ENCODE measurements at regions not wholly inside any gene's neighbourhood (a gene's known extent, or its start where the extent isn't known, plus 50 kb on each side); places are given as distances from the start of the nearest gene placed in this dataset.
"Not testable (repeated sequence)": the region's sequence is repeated elsewhere in the genome, so short reads cannot be mapped to it uniquely, and the experiment has no call there.

GRCh38 chr9:25830381-25830780 is 152.1 kb upstream of the TUSC1 start:
- no peak for DNase-seq

DNA sequence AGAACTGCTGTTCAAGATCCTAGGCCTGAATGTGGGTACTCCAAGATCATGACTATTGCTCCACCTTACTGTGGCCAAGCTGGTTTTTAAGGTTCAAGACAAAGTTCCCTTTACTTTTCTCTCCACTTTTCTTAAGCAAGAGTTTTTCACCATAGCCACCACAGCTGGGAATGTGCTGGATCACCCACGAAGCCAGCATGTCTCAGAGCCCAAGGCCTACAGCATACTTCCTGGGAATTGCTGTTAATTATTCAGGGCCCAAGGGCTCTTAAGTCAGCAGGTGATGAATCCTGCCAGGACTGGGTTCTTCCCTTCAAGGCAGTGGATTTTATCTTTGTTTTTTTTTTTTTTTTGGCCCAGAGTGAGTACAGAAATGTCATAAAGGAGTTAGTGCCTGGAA is 149.4 kb upstream of the TUSC1 start:
- no peak for DNase-seq

GRCh38 chr9:25816439-25816838 is 138.2 kb upstream of the TUSC1 start:
- DNase-seq, result no peak

DNA sequence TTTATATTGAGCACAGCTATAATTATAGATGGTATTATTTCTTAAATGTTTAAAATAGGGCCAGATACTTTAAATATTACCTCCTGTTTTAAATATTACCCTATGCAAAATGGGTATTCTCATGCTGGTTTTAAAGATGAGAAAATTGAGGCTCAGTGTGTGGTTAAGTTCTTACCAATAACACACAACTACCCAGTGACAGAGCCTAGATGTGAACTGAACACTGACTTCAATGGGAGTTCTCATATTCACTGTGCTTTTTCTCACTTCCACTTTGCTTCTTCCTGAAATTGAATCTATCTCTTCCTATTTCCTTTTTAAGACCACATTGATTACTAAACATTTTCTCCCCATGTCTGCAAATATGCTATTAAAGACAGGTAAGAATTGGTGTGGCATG is 135.8 kb upstream of the TUSC1 start:
- DNase-seq, result no peak

GRCh38 chr9:25813478-25813877 is 135.2 kb upstream of the TUSC1 start:
- DNase-seq, result no peak

DNA sequence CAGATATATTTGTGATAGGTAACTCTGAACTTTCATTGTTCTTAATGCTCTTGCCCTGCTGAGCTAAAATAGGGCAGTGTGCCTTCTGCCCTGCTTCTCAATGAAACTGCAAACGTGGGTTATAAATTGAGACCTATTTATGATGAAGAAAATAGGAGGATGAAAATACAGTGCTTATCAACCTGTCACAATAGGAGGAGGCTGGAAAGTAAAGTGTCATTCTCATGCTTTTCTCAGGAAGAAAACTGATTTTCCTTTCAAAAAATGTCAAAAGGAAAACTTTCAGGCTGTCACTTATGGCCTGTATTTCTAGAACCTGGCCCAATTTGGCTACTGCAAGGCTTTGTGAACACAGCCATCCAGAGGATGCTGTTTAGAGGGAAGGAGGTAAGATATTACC is 130.3 kb upstream of the TUSC1 start:
- DNase-seq, result no peak

DNA sequence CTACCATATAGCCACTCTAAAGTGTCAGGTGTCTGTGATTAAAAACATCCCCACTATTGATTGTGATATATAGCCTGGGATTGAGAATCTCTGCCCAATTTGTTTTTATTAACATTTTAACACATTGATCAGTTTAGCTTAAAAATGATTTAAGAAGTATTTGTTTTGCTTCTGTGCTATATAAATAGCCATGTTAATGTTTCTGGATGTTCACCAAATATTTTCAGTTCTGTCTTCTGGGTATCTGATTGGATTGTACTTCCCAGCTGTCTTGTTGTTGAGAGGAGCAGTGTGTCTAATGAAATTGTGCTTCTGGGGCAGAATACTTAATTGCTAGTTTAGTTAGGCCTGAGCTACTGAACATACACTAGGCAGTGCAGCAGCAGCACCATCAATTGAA is 126.6 kb upstream of the TUSC1 start:
- no peak for DNase-seq

GRCh38 chr9:25801989-25802388 is 123.7 kb upstream of the TUSC1 start:
- DNase-seq, result not testable (repeated sequence)

DNA sequence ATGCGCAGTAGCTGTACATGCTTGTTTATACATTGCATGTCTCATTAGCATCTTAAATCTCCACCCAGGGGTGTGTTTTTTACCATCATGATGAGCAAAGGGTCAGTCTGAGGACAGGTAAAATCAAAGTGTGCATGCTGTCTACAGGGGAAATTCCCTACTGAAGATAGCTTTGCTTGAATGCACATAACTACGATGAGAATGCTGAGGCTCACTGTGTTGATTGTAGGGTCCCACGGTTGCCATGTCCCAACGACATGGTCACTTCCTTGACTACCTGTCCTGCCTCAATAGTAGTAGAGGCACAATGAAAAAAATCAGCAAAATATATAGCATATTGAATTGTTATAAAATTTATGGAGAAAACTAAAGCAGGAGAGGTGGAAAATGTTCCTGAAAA is 95.6 kb upstream of the TUSC1 start:
- no peak for DNase-seq

DNA sequence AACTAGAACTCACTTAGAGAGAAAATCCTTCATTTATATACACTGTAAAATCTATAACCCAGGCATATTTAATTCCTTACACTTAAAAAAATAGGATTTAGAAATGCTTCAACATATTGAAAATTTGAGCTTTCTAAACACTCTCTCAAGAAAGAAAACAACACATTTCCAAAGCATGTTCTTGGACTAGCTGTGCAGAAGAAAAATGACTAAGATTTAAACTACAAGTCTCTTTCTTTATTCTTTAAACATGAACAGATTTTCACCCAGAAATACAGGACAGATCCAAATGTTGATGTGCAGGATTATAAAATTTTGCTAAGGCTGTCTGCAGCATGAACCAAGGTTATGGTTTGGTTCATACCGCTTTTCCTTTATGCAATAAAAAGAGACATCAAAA is 77.7 kb upstream of the TUSC1 start:
- DNase-seq, result no peak

DNA sequence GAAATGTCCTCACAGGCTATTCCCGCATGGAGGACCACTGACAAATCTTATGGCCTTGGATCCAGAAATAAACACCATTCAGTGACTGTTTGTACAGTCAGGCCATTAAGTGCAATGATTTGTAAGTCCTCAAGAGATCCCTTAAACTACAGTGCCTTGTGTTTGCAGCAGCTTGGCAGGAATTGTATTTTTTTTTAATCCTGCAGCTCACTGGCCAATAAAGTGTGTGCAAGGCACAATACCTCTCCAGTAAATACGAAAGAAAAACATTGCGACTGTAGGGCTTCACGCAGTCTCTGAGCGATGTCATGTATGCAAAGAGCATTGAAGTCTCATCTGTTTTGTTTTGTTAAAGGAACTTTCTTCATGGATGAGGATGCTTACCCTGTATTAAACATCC is 74.2 kb upstream of the TUSC1 start:
- DNase-seq, result no peak

- DNase-seq, result no peak
These were observed 64.0 kb upstream of the TUSC1 start for GRCh38 chr9:25742256-25742655.

GRCh38 chr9:25733336-25733982 is 55.2 kb upstream of the TUSC1 start:
- DNase-seq, result no peak

DNA sequence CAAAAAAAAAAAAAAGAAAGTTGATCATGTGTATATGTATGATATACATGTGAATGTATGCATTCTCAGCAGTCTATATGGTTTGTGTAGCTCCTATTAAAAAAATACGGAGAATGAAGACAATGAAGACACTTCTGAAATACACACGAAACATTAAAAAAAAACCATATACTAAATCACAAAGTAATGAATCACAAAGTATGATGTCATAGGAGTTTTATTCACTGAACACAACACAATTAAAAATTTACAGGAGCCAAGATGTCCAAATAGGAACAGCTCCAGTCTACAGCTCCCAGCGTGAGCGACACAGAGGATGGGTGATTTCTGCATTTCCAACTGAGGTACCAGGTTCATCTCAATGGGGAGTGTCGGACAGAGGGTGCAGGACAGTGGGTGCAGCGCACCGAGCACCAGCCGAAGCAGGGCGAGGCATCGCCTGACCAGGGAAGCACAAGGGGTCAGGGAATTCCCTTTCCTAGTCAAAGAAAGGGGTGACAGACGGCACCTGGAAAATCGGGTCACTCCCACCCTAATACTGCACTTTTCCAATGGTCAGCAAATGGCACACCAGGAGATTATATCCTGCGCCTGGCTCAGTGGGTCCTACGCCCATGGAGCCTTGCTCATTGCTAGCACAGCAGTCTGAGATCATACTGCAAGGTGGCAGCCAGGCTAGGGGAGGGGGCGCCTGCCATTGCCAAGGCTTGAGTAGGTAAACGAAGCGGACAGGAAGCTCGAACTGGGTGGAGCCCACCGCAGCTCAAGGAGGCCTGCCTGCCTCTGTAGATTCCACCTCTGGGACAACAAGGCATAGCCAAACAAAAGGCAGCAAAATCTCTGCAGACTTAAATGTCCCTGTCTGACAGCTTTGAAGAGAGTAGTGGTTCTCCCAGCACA is 53.9 kb upstream of the TUSC1 start:
- not testable (repeated sequence) for DNase-seq

Data from DMS 273 treated with DMSO at 0.1 percent for 48 hours (cell line).